Uterus (tissue), 3 donors: ENCODE measurements at regions not wholly inside any gene's neighbourhood (a gene's known extent, or its start where the extent isn't known, plus 50 kb on each side); places are given as distances from the start of the nearest gene placed in this dataset.

Source experiments
- DNase-seq, 2 donors: peaks; one replicate each; pipeline ENCODE4 v3.0.0-alpha.2; 2019 to 2020
- H3K27ac ChIP-seq, 2 donors: fragments of 200-600 bp; sonication (generic); 1 replicate in 1 of 2; 2 replicates in 1 of 2; pipeline ENCODE4 v1.5.1; 2016 to 2018
- H3K27me3 ChIP-seq, 2 donors: fragments of 200-600 bp; sonication (generic); one replicate each; pipeline ENCODE4 v1.5.1; 2018 to 2019; ENCODE audit warnings: control low read depth in 1 of 2
- H3K36me3 ChIP-seq, 2 donors: fragments of 200-600 bp; sonication (generic); one replicate each; pipeline ENCODE4 v1.5.1; 2019; ENCODE audit warnings: control low read depth in 1 of 2
- H3K4me1 ChIP-seq, 2 donors: fragments of 200-600 bp; sonication (generic); one replicate each; pipeline ENCODE4 v1.5.1; 2018 to 2019; ENCODE audit warnings: control low read depth in 1 of 2
- H3K4me3 ChIP-seq, 2 donors: fragments of 200-600 bp; sonication (generic); 1 replicate in 1 of 2; 2 replicates in 1 of 2; pipeline ENCODE4 v1.5.1; 2018 to 2019; ENCODE audit warnings: mild to moderate bottlenecking in 1 of 2
- H3K9me3 ChIP-seq, 2 donors: fragments of 200-600 bp; sonication (generic); one replicate each; pipeline ENCODE4 v1.5.1; 2019; ENCODE audit warnings: control low read depth in 1 of 2
- CTCF ChIP-seq, 4 experiments: fragments of 200-600 bp in 2 of 4; fragments of 450-650 bp in 2 of 4; sonication (generic) in 2 of 4; IDR thresholded peaks; one replicate each; pipeline ENCODE4 v1.5.1; 2016 to 2019; ENCODE audit warnings: antibody characterized with exemption in 4 of 4, mild to moderate bottlenecking in 2 of 4, moderate library complexity in 1 of 4
- POLR2A ChIP-seq, 2 donors: fragments of 450-650 bp; IDR thresholded peaks; one replicate each; pipeline ENCODE4 v1.6.1; 2016; ENCODE audit warnings: antibody characterized with exemption in 2 of 2, mild to moderate bottlenecking in 1 of 2, moderate library complexity in 1 of 2
- intact Hi-C: fragments of 100-400 bp; cut with DNase I; formaldehyde crosslinking; loops from one replicate; pipeline ENCODE4 v1.15.1; 2023; ENCODE audit warnings: low total_unique reads
- donor health status: DM: yes; HTN: yes; CAD: no.

GRCh38 chr4:20616848-20617247 is 83.4 kb upstream of the PACRGL start:
- intact Hi-C loops: no loop called here
- DNase-seq: no peak
- TF ChIP-seq CTCF (IDR thresholded peaks at IDR 0.05) (no peak), POLR2A (IDR thresholded peaks at IDR 0.05) (no peak)

GRCh38 chr4:20617678-20618396 is 82.4 kb upstream of the PACRGL start:
- intact Hi-C loops: no loop called here
- H3K27ac ChIP-seq: peak overlapping the region; percentile 31 to 52
- H3K36me3 ChIP-seq: no peaks in the 10 kb centered on the region
- peak; percentile 37 to 66 for DNase-seq
- peaks cover 0 to 5% of the 10 kb centered on the region in 2 donors for H3K4me1 ChIP-seq
- TF ChIP-seq CTCF (IDR thresholded peaks at IDR 0.05) (no peak), POLR2A (IDR thresholded peaks at IDR 0.05) (no peak)
- no peaks in the 10 kb centered on the region for H3K9me3 ChIP-seq
- no peaks in the 10 kb centered on the region for H3K27me3 ChIP-seq
- no peak overlapping the region for H3K4me3 ChIP-seq

More at GRCh38 chr4:20616848-20617247, 83.4 kb upstream of the PACRGL start:
- Histone ChIP-seq H3K9me3 (no peaks in the 10 kb centered on the region), H3K27ac (peak overlapping the region in 1 of 2 donors; percentile 57), H3K4me1 (peaks cover 0 to 5% of the 10 kb centered on the region in 2 donors), H3K27me3 (no peaks in the 10 kb centered on the region), H3K36me3 (no peaks in the 10 kb centered on the region), H3K4me3 (no peak overlapping the region)

- peak overlapping the region; percentile 31 to 52 for H3K27ac ChIP-seq
- intact Hi-C loops: no loop called here
- peaks cover 0 to 5% of the 10 kb centered on the region in 2 donors for H3K4me1 ChIP-seq
- TF ChIP-seq CTCF (IDR thresholded peaks at IDR 0.05) (no peak), POLR2A (IDR thresholded peaks at IDR 0.05) (no peak)
- no peaks in the 10 kb centered on the region for H3K36me3 ChIP-seq
- H3K27me3 ChIP-seq: no peaks in the 10 kb centered on the region
- no peak for DNase-seq
- H3K4me3 ChIP-seq: no peak overlapping the region
- no peaks in the 10 kb centered on the region for H3K9me3 ChIP-seq
These were observed 81.5 kb upstream of the PACRGL start for GRCh38 chr4:20618731-20619130.

GRCh38 chr4:20621476-20621875 is 78.8 kb upstream of the PACRGL start:
- DNase-seq: no peak
- TF ChIP-seq CTCF (IDR thresholded peaks at IDR 0.05): no peak
- intact Hi-C loops: no loop called here
- Histone ChIP-seq H3K4me1 (peaks cover 0 to 5% of the 10 kb centered on the region in 2 donors), H3K9me3 (no peaks in the 10 kb centered on the region), H3K27ac (no peak overlapping the region), H3K4me3 (no peak overlapping the region), H3K27me3 (no peaks in the 10 kb centered on the region), H3K36me3 (no peaks in the 10 kb centered on the region)

- Histone ChIP-seq H3K36me3 (no peaks in the 10 kb centered on the region), H3K4me3 (no peak overlapping the region), H3K27ac (no peak overlapping the region), H3K9me3 (no peaks in the 10 kb centered on the region), H3K27me3 (no peaks in the 10 kb centered on the region), H3K4me1 (peaks cover 0 to 5% of the 10 kb centered on the region in 2 donors)
- intact Hi-C loops: no loop called here
- TF ChIP-seq POLR2A (IDR thresholded peaks at IDR 0.05) (no peak), CTCF (IDR thresholded peaks at IDR 0.05) (no peak)
- no peak for DNase-seq
These were observed 77.6 kb upstream of the PACRGL start for GRCh38 chr4:20622701-20623100.
